CD14-positive monocyte (primary cell): ENCODE measurements at regions not wholly inside any gene's neighbourhood (a gene's known extent, or its start where the extent isn't known, plus 50 kb on each side); places are given as distances from the start of the nearest gene placed in this dataset.

Experiments used
- DNase-seq, 3 donors: peaks; one replicate each; pipeline ENCODE4 v3.0.0-alpha.2; 2011 to 2022
- H2AFZ ChIP-seq: 2 replicates; pipeline ENCODE4 v1.6.0; 2012; ENCODE audit warnings: mild to moderate bottlenecking, low read depth, low read length, inconsistent platforms; ENCODE audit not compliant: insufficient read depth, poor library complexity, severe bottlenecking
- H3K27ac ChIP-seq, 2 donors: 1 replicate in 1 of 2; 2 replicates in 1 of 2; pipeline ENCODE4 v1.5.1; 2012 to 2013; ENCODE audit warnings: low read length in 2 of 2, control low read depth in 1 of 2, inconsistent platforms in 1 of 2, low read depth in 1 of 2, mild to moderate bottlenecking in 1 of 2
- H3K27me3 ChIP-seq, 2 donors: one replicate each; pipeline versions ENCODE4 v1.6.0 to v1.6.1; 2011 to 2013; ENCODE audit warnings: low read length in 2 of 2; ENCODE audit not compliant: control insufficient read depth in 2 of 2, insufficient read depth in 2 of 2
- H3K36me3 ChIP-seq, 2 donors: replicated peaks in 1 of 2; 1 replicate in 1 of 2; 2 replicates in 1 of 2; pipeline versions ENCODE4 v1.5.1 to v1.6.1; 2012 to 2013; ENCODE audit warnings: low read length in 2 of 2, control low read depth in 1 of 2, inconsistent platforms in 1 of 2, mild to moderate bottlenecking in 1 of 2; ENCODE audit not compliant: insufficient read depth in 2 of 2, control insufficient read depth in 1 of 2
- H3K4me1 ChIP-seq, 2 donors: 1 replicate in 1 of 2; 2 replicates in 1 of 2; pipeline versions ENCODE4 v1.5.1 to v1.6.1; 2012 to 2013; ENCODE audit warnings: low read length in 2 of 2, control low read depth in 1 of 2, inconsistent platforms in 1 of 2, mild to moderate bottlenecking in 1 of 2, moderate library complexity in 1 of 2; ENCODE audit not compliant: insufficient read depth in 2 of 2, control insufficient read depth in 1 of 2
- H3K4me2 ChIP-seq: replicated peaks from 2 replicates; pipeline ENCODE3; 2012; ENCODE audit warnings: low read length, moderate library complexity, mild to moderate bottlenecking; ENCODE audit not compliant: poor library complexity, severe bottlenecking; ENCODE audit errors: extremely low read depth
- H3K4me3 ChIP-seq, 3 experiments: fragments of 200-600 bp in 1 of 3; sonication (generic) in 1 of 3; replicated peaks in 1 of 3; 1 replicate in 2 of 3; 2 replicates in 1 of 3; pipeline ENCODE4 v1.5.1; 2011 to 2013; ENCODE audit warnings: low read length in 3 of 3, mild to moderate bottlenecking in 3 of 3, control low read depth in 2 of 3, low read depth in 2 of 3, inconsistent platforms in 1 of 3, moderate library complexity in 1 of 3
- H3K79me2 ChIP-seq: 2 replicates; pipeline ENCODE4 v1.6.0; 2012; ENCODE audit warnings: mild to moderate bottlenecking, control low read depth, inconsistent platforms, low read length, moderate library complexity; ENCODE audit not compliant: insufficient read depth
- H3K9ac ChIP-seq: 2 replicates; pipeline ENCODE4 v1.6.0; 2017; ENCODE audit warnings: low read length, mild to moderate bottlenecking; ENCODE audit not compliant: insufficient read depth, poor library complexity, severe bottlenecking
- H3K9me3 ChIP-seq, 2 donors: replicated peaks in 1 of 2; 1 replicate in 1 of 2; 2 replicates in 1 of 2; pipeline versions ENCODE4 v1.5.1 to v1.6.1; 2012 to 2013; ENCODE audit warnings: low read length in 2 of 2, control low read depth in 1 of 2; ENCODE audit not compliant: control insufficient read depth in 1 of 2, insufficient read depth in 1 of 2
- H4K20me1 ChIP-seq: 2 replicates; pipeline ENCODE4 v1.6.0; 2012; ENCODE audit warnings: mild to moderate bottlenecking, low read length, control low read depth, moderate library complexity; ENCODE audit not compliant: insufficient read depth
- H3K27ac Mint-ChIP-seq, 7 donors: one replicate each; pipeline ENCODE4 v1.8.0; 2020; ENCODE audit warnings: mild to moderate bottlenecking in 7 of 7, mixed read lengths in 7 of 7, moderate library complexity in 6 of 7, inconsistent platforms in 2 of 7
- H3K27me3 Mint-ChIP-seq, 3 donors: one replicate each; pipeline ENCODE4 v1.8.0; 2021 to 2022; ENCODE audit warnings: low read depth in 3 of 3, mild to moderate bottlenecking in 3 of 3, mixed read lengths in 3 of 3, moderate library complexity in 3 of 3, inconsistent platforms in 1 of 3
- H3K36me3 Mint-ChIP-seq, 2 donors: one replicate each; pipeline ENCODE4 v1.8.0; 2020; ENCODE audit warnings: mixed read lengths in 2 of 2, inconsistent platforms in 1 of 2, mild to moderate bottlenecking in 1 of 2
- H3K4me1 Mint-ChIP-seq: one replicate; pipeline ENCODE4 v1.8.0; 2020; ENCODE audit warnings: mild to moderate bottlenecking, mixed read lengths
- H3K4me3 Mint-ChIP-seq, 2 donors: one replicate each; pipeline ENCODE4 v1.8.0; 2020; ENCODE audit warnings: mild to moderate bottlenecking in 2 of 2, mixed read lengths in 2 of 2, moderate library complexity in 1 of 2
- H3K9me3 Mint-ChIP-seq, 7 donors: one replicate each; pipeline ENCODE4 v1.8.0; 2020 to 2022; ENCODE audit warnings: mixed read lengths in 7 of 7, mild to moderate bottlenecking in 6 of 7, moderate library complexity in 6 of 7, inconsistent platforms in 2 of 7
- WGBS: methylation state at CpG from one replicate; pipeline ENCODE4 v1.1.5; 2013; ENCODE audit warnings: missing lambda C conversion rate; ENCODE audit not compliant: insufficient coverage; 5-methylcytosine and 5-hydroxymethylcytosine counted together
- intact Hi-C, 2 donors: fragments of 100-400 bp; cut with micrococcal nuclease; formaldehyde crosslinking; loops; one replicate each; pipeline versions ENCODE4 v1.15.0 to v1.15.1; 2023
- TF ChIP-seq, protein P1 (sequence below): fragments of 200-600 bp; IDR thresholded peaks from one replicate; pipeline ENCODE4 v1.8.0; 2022; ENCODE audit warnings: antibody characterized with exemption, mild to moderate bottlenecking

- Histone ChIP-seq H4K20me1 (no peaks in the 10 kb centered on the region), H3K4me3 (no peak overlapping the region), H3K36me3 (no peaks in the 10 kb centered on the region), H3K4me2 (no peak overlapping the region), H3K27me3 (peaks cover 0 to 5% of the 10 kb centered on the region in 2 donors), H2AFZ (no peak overlapping the region), H3K9ac (no peak overlapping the region), H3K4me1 (no peaks in the 10 kb centered on the region), H3K27ac (no peak overlapping the region), H3K9me3 (no peaks in the 10 kb centered on the region), H3K79me2 (no peaks in the 10 kb centered on the region)
- WGBS = no CpG with 5 or more reads among the region's 4 CpGs
- H3K27ac Mint-ChIP-seq = no peak overlapping the region
- intact Hi-C loops = no loop called here
- no peaks in the 10 kb centered on the region for H3K36me3 Mint-ChIP-seq
- no peak for DNase-seq
- H3K4me1 Mint-ChIP-seq = peaks cover 15% of the 10 kb centered on the region
- TF ChIP-seq, protein P1, sequence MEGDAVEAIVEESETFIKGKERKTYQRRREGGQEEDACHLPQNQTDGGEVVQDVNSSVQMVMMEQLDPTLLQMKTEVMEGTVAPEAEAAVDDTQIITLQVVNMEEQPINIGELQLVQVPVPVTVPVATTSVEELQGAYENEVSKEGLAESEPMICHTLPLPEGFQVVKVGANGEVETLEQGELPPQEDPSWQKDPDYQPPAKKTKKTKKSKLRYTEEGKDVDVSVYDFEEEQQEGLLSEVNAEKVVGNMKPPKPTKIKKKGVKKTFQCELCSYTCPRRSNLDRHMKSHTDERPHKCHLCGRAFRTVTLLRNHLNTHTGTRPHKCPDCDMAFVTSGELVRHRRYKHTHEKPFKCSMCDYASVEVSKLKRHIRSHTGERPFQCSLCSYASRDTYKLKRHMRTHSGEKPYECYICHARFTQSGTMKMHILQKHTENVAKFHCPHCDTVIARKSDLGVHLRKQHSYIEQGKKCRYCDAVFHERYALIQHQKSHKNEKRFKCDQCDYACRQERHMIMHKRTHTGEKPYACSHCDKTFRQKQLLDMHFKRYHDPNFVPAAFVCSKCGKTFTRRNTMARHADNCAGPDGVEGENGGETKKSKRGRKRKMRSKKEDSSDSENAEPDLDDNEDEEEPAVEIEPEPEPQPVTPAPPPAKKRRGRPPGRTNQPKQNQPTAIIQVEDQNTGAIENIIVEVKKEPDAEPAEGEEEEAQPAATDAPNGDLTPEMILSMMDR = no peak
- H3K4me3 Mint-ChIP-seq = no peak overlapping the region
- peaks cover 0 to 3% (median 0%) of the 10 kb centered on the region in 7 donors for H3K9me3 Mint-ChIP-seq
- H3K27me3 Mint-ChIP-seq = peaks cover 6 to 8% (median 7%) of the 10 kb centered on the region in 3 donors
Measured at GRCh38 chrX:111003118-111003517, 92.9 kb upstream of the PAK3 start.

DNA sequence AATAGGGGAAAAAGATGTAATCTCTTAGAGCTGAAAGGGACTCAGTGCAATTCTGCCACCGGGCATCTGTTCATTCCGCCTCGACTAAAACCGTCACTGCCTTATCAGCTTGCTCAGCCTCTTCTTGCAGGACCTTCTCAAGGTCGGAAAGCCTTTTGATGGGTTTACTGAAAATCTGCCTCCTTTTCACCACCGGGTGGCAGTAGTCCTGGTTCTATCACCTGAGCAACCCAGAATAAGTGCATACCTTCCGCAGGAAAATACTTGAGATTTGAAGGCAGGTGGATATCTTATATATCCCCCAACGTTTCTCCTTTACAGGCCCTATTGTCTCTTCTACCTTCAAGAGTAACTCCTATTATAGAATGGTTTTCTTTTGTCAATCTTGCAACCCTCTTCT lies 103.4 kb upstream of the PAK3 start:
- 13% methylated on average over 4 of the region's 8 CpGs for WGBS
- peaks cover 3 to 13% (median 8%) of the 10 kb centered on the region in 3 donors for H3K27me3 Mint-ChIP-seq
- no peaks in the 10 kb centered on the region for H3K4me1 ChIP-seq
- no peaks in the 10 kb centered on the region for H3K36me3 Mint-ChIP-seq
- no peak overlapping the region for H3K4me3 ChIP-seq
- no peak overlapping the region for H3K4me2 ChIP-seq
- H3K9me3 ChIP-seq = no peaks in the 10 kb centered on the region
- DNase-seq = peak in 1 of 3 donors; percentile 3
- no peaks in the 10 kb centered on the region for H3K9me3 Mint-ChIP-seq
- no peak overlapping the region for H3K27ac ChIP-seq
- no peaks in the 10 kb centered on the region for H3K36me3 ChIP-seq
- H3K4me3 Mint-ChIP-seq = no peak overlapping the region
- H3K9ac ChIP-seq = no peak overlapping the region
- TF ChIP-seq, protein P1 = peak; percentile 28
- H4K20me1 ChIP-seq = no peaks in the 10 kb centered on the region
- H3K27me3 ChIP-seq = peaks cover 0 to 14% of the 10 kb centered on the region in 2 donors
- no peak overlapping the region for H2AFZ ChIP-seq
- H3K4me1 Mint-ChIP-seq = no peaks in the 10 kb centered on the region
- H3K79me2 ChIP-seq = no peaks in the 10 kb centered on the region
- intact Hi-C loops = loop anchor here in 1 of 2 donors (10.0 kb wide), 1 partner anchor 102 kb away; the partner anchor contains the start of gene PAK3
- no peak overlapping the region for H3K27ac Mint-ChIP-seq
